HG02870 (cell line): ENCODE measurements at regions not wholly inside any gene's neighbourhood (a gene's known extent, or its start where the extent isn't known, plus 50 kb on each side); places are given as distances from the start of the nearest gene placed in this dataset.
"Not testable (repeated sequence)": the region's sequence is repeated elsewhere in the genome, so short reads cannot be mapped to it uniquely, and the experiment has no call there.

Experiments used
- ATAC-seq: cut with Tn5 transposase; IDR thresholded peaks from one replicate; pipeline ENCODE4 v1.9.1; 2021; ENCODE audit warnings: mild to moderate bottlenecking, moderate library complexity; ENCODE audit not compliant: unreplicated experiment

GRCh38 chr7:45267262-45267661 is 109.7 kb downstream of the RAMP3 start:
- no peak for ATAC-seq

GRCh38 chr7:45268013-45268412 is 110.4 kb downstream of the RAMP3 start:
- no peak for ATAC-seq

GRCh38 chr7:45269192-45269591 is 111.6 kb downstream of the RAMP3 start:
- ATAC-seq: no peak

DNA sequence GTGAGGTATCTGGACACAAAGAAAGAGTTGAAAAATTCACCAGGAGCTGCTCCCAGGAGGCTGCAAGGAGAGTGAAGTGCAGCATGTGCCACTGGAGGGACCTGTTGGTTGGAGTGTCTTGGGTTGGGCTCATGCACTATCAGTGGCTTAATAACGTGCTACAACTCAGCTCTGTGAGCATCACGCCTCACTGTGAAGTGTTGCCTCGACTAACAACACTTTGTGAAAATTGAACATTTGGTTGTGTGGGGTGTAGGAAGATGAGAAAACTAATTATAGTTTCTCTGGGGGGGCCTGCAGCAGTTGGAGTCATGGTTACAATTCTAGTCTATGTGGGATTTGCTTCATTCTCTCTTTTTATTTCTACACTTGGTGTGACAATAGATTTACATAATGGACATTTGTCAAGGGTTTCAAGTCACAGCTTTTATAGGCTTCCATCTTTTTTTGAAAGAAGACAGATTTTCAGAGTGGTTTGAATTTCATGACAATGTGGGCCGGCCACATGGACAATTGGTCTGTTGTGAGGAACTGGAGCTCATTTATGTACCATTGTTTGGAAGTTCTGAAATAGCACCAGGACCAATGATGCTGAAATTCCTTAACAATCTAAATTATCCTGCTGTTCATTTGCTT is 121.3 kb downstream of the RAMP3 start:
- ATAC-seq: no peak

DNA sequence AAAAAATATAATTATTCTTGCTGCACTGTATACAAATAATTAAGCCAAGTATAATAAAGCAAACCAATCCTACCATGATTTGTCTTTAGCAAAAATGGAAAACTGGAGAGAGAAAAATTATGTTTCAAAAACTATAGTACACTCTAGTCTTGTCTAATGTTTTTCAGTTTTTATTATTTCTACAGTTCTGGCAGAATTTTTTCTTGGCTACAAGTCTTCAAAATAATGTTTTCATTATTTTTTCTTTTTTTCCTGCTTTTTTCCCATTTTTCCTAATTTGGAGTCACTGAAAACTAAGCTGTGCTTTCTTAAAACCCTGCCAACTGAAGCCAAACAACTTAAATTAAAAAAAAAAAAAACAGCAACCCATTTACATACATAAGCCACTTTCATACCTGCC is 132.0 kb downstream of the RAMP3 start:
- ATAC-seq: not testable (repeated sequence)

DNA sequence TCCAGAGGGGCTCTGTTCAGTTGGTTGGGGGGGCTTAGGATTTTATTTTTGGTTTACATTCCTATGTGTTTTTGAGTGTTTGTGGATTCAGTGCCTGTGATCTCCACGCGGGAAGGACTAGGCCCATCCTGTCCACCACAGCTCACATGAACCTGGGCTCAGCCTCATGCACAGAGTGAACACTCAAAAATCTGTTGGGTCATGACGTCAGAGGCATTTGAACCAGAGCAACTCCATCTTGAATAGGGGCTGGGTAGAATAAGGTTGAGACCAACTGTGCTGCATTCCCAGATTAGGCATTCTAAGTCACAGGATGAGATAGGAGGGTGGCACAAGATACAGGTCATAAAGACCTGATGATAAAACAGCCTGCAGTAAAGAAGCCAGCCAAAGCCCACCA is 133.3 kb downstream of the RAMP3 start:
- no peak for ATAC-seq

- no peak for ATAC-seq
Measured at GRCh38 chr7:45292481-45292880, 134.9 kb downstream of the RAMP3 start.

- ATAC-seq: no peak
Measured at GRCh38 chr7:45293295-45293942, 135.8 kb downstream of the RAMP3 start.

GRCh38 chr7:45294559-45294958 is 137.0 kb downstream of the RAMP3 start:
- ATAC-seq: no peak

- no peak for ATAC-seq
Measured at GRCh38 chr7:45295222-45295621, 137.6 kb downstream of the RAMP3 start.

DNA sequence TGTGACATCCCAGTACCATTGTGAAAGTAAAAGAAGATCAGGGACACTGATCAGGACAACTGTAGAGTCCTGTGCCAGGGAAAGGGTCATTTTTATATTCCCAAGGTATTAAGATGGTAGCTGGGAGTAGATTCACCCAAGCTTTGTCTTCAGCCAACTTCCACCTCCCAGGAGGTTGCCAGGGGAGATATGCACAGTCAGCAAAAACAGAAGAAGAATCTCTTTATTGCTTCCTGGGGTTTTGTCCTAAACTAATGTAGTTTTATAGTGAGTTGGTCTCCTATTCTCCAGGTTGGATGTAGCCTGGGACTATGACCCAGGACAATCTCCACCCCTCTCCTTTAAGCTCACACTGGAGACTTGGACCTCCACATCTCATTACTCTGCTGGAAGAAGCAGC is 139.2 kb downstream of the RAMP3 start:
- ATAC-seq: no peak

- ATAC-seq: no peak
Measured at GRCh38 chr7:45306752-45307305, 149.2 kb downstream of the RAMP3 start.

DNA sequence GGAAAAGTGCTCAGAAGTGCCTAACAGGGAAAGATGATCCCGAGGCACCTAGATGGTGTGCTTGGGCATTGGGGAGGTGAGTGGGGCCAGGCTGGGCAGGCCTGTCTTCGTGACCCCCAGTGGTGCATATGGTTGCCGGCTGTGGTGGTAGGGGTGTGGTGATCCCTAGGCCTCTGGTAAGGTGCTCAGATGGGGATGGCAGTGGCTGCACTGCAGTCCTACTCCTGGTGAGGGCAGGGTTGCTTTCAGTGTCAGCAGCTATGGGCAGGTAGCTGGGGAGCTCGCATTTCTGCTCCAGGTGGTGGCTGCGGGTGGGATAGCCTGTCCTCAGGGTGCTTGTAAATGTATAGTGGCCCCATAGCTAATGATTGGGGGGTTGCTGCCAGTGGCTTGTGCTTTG is 154.0 kb downstream of the RAMP3 start:
- no peak for ATAC-seq

GRCh38 chr7:45315512-45315911 is 157.9 kb downstream of the RAMP3 start:
- ATAC-seq: not testable (repeated sequence)

- ATAC-seq: no peak
Measured at GRCh38 chr7:45324683-45325237, 167.2 kb downstream of the RAMP3 start.

DNA sequence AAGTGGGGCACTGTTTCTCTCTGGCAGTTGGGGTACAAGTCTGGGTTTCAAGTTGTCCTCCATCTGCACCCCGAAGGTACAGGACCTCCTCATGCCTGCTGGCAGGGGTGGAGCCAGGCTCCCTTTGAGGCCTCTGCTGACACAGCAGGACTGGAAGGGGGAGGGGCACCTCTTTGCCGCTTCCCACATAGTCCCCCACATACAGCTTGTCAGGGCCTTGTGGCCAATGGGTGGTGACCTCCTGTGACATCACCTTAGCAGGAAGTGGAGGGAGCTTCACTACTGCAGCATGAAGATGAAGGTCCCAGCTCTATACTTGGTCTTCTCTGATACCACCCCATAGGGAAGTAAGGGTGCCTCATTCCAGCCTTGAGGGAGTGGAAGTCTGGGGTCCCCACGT is 167.8 kb downstream of the RAMP3 start:
- ATAC-seq: no peak

- no peak for ATAC-seq
Measured at GRCh38 chr7:45328403-45328981, 170.9 kb downstream of the RAMP3 start.

DNA sequence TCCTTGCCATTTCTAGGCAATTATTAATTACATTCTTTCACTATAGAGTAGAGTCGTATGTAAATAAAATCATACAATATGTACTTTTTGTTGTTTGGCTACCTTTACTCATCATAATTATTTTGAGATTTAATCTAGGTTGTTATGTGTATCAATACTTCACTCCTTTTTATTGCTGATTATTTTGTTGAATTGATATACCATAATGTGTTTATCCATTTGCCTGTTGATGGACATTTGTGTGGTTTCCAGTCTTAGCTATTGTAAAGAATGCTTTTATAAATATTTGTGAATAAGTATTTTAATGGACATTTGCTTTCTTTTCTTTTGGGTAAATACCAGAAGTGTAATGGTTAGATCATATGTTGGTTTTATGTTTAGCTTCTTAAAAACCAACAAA is 174.0 kb downstream of the RAMP3 start:
- no peak for ATAC-seq

DNA sequence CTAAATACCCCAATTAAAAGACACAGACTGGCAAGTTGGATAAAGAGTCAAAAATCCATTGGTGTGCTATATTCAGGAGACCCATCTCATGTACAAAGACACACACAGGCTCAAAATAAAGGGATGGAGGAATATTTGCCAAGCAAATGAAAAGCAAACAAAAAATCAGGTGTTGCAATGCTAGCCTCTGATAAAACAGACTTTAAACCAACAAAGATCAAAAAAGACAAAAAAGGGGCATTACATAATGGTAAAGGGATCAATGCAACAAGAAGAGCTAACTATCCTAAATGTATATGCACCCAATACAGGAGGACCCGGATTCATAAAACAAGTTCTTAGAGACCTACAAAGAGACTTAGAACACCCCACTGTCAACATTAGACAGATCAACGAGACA is 177.4 kb downstream of the RAMP3 start:
- not testable (repeated sequence) for ATAC-seq

- no peak for ATAC-seq
Measured at GRCh38 chr7:45342236-45342635, 184.6 kb downstream of the RAMP3 start.

GRCh38 chr7:45343746-45344145 is 186.2 kb downstream of the RAMP3 start:
- no peak for ATAC-seq

GRCh38 chr7:45347804-45348203 is 190.2 kb downstream of the RAMP3 start:
- no peak for ATAC-seq
